HepG2 (cell line): ENCODE measurements at regions not wholly inside any gene's neighbourhood (a gene's known extent, or its start where the extent isn't known, plus 50 kb on each side); places are given as distances from the start of the nearest gene placed in this dataset.
"Not testable (repeated sequence)": the region's sequence is repeated elsewhere in the genome, so short reads cannot be mapped to it uniquely, and the experiment has no call there.

ENCODE experiments used
- ATAC-seq: fragments of 200-7000 bp; cut with Tn5 transposase; 3 replicates; pipeline ENCODE4 v1.9.1; 2020; ENCODE audit warnings: mild to moderate bottlenecking, moderate library complexity
- BruUV-seq: library from RNA; stranded (reverse); fragments of 400-500 nt; replicated peaks from 2 replicates; lab custom pipeline; 2021; lab: Mats Ljungman, UMichigan
- CTCF ChIA-PET: fragments of 300-600 bp; formaldehyde crosslinking; extraction: SDS; loops from one replicate; lab custom pipeline; 2021; ENCODE audit warnings: low total read pairs, inconsistent platforms, low intra/inter-chr PET ratio; lab: Yijun Ruan, JAX
- POLR2A ChIA-PET: fragments of 350-600 bp; sonication (Branson Sonifier 250); formaldehyde crosslinking; loops from one replicate; lab custom pipeline; 2020; ENCODE audit warnings: antibody characterized with exemption, inconsistent platforms; lab: Yijun Ruan, JAX
- DNase-seq: peaks from one replicate; pipeline ENCODE4 v3.0.0-alpha.2; 2015; ENCODE audit warnings: low spot score
- FAIRE-seq: peaks from 3 replicates; lab custom pipeline; 2011; peaks lifted over from hg19 to GRCh38; lab: Jason Lieb, UNC
- H2AFZ ChIP-seq: one replicate; pipeline ENCODE4 v1.6.1; 2011; ENCODE audit warnings: low read length, inconsistent platforms
- H3K27ac ChIP-seq: fragments of 300-600 bp; 3 replicates; pipeline ENCODE4 v1.8.0; 2011; ENCODE audit warnings: mixed run types, mild to moderate bottlenecking, mixed read lengths, low read length, inconsistent platforms; ENCODE audit not compliant: insufficient read depth; ENCODE audit errors: extremely low read length
- H3K27me3 ChIP-seq, 2 experiments: fragments of 200-600 bp in 1 of 2; 2 replicates in 1 of 2; 3 replicates in 1 of 2; pipeline versions ENCODE4 v1.6.0 to v1.8.0; 2011; ENCODE audit warnings: low read length in 2 of 2, mild to moderate bottlenecking in 2 of 2, moderate library complexity in 2 of 2, inconsistent platforms in 1 of 2; ENCODE audit not compliant: insufficient read depth in 2 of 2, control insufficient read depth in 1 of 2
- H3K36me3 ChIP-seq, 2 experiments: fragments of 200-600 bp in 1 of 2; replicated peaks in 1 of 2; 2 replicates in 1 of 2; 3 replicates in 1 of 2; pipeline versions ENCODE4 v1.5.1 to v1.8.0; 2011; ENCODE audit warnings: low read length in 2 of 2, inconsistent platforms in 1 of 2; ENCODE audit not compliant: insufficient read depth in 2 of 2, control insufficient read depth in 1 of 2
- H3K4me1 ChIP-seq: 2 replicates; pipeline ENCODE4 v1.5.1; 2012; ENCODE audit warnings: low read length, inconsistent platforms; ENCODE audit not compliant: insufficient read depth
- H3K4me2 ChIP-seq: 2 replicates; pipeline ENCODE4 v1.6.0; 2011; ENCODE audit warnings: low read depth, low read length, inconsistent platforms
- H3K4me3 ChIP-seq, 3 experiments: fragments of 200-600 bp in 1 of 3; sonication (generic), shearing (Covaris generic) in 1 of 3; replicated peaks in 1 of 3; 2 replicates each; pipeline ENCODE4 v1.5.1; 2011 to 2016; ENCODE audit warnings: low read length in 3 of 3, inconsistent platforms in 2 of 3, low read depth in 2 of 3, mild to moderate bottlenecking in 2 of 3, control low read depth in 1 of 3, mixed read lengths in 1 of 3; ENCODE audit not compliant: insufficient read depth in 1 of 3
- H3K79me2 ChIP-seq: one replicate; pipeline ENCODE4 v1.6.1; 2011; ENCODE audit warnings: low read length, inconsistent platforms; ENCODE audit not compliant: insufficient read depth
- H3K9ac ChIP-seq: 2 replicates; pipeline ENCODE4 v1.6.0; 2011; ENCODE audit warnings: mild to moderate bottlenecking, low read depth, low read length, inconsistent platforms; ENCODE audit not compliant: insufficient read depth
- H3K9me3 ChIP-seq: 2 replicates; pipeline ENCODE4 v1.5.1; 2012; ENCODE audit warnings: mild to moderate bottlenecking, low read length
- H4K20me1 ChIP-seq: 2 replicates; pipeline ENCODE4 v1.6.0; 2011; ENCODE audit warnings: inconsistent platforms, mild to moderate bottlenecking, low read length, moderate library complexity; ENCODE audit not compliant: insufficient read depth
- ARNTL ChIP-seq: sonication (generic); formaldehyde crosslinking; IDR thresholded peaks from 2 replicates; pipeline ENCODE4 v1.4.0; 2020; ENCODE audit warnings: mild to moderate bottlenecking, missing genetic modification reagents
- CENPX ChIP-seq: sonication (generic); formaldehyde crosslinking; IDR thresholded peaks from 2 replicates; pipeline ENCODE4 v1.9.0; 2021; ENCODE audit warnings: mild to moderate bottlenecking, missing genetic modification reagents, moderate library complexity
- RBM22 ChIP-seq: fragments of 200-400 bp; formaldehyde crosslinking; optimal IDR thresholded peaks from 2 replicates; pipeline ENCODE3; 2017; ENCODE audit warnings: mild to moderate bottlenecking, low read length, moderate library complexity
- TP53 ChIP-seq: sonication (generic); formaldehyde crosslinking; conservative IDR thresholded peaks from 2 replicates; pipeline ENCODE4 v1.4.0; 2020; ENCODE audit warnings: missing genetic modification reagents
- ZBTB21 ChIP-seq: sonication (generic); formaldehyde crosslinking; IDR thresholded peaks from 2 replicates; pipeline ENCODE4 v1.4.0; 2020; ENCODE audit warnings: missing genetic modification reagents
- ZNF180 ChIP-seq: sonication (generic); formaldehyde crosslinking; IDR thresholded peaks from 2 replicates; pipeline ENCODE4 v1.4.0; 2020; ENCODE audit warnings: low read depth, missing genetic modification reagents, borderline replicate concordance
- ZNF264 ChIP-seq: sonication (generic); formaldehyde crosslinking; IDR thresholded peaks from 2 replicates; pipeline ENCODE4 v1.4.0; 2020; ENCODE audit warnings: missing genetic modification reagents
- ZNF619 ChIP-seq: sonication (generic); formaldehyde crosslinking; IDR thresholded peaks from 2 replicates; pipeline ENCODE4 v1.4.0; 2020; ENCODE audit warnings: mild to moderate bottlenecking, missing genetic modification reagents
- ZNF792 ChIP-seq: IDR thresholded peaks from 2 replicates; pipeline ENCODE4 v1.6.1; 2016
- whole genome bisulfite sequencing: methylation state at CpG from one replicate; pipeline ENCODE4 v1.1.6; 2017; ENCODE audit warnings: low lambda C conversion rate; 5-methylcytosine and 5-hydroxymethylcytosine counted together
- in situ Hi-C: cut with HindIII; loops from 2 replicates; pipeline ENCODE4 v1.10.0; 2017; ENCODE audit warnings: low pct_unique_long_range_greater_than_20kb; ENCODE audit not compliant: extremely low pct_ligation_motif_present
- intact Hi-C: fragments of 100-400 bp; cut with micrococcal nuclease; formaldehyde crosslinking; loops from one replicate; pipeline ENCODE4 v1.10.0; 2022; ENCODE audit not compliant: unreplicated experiment
- TF ChIP-seq, protein P1 (sequence below): sonication (generic); formaldehyde crosslinking; IDR thresholded peaks from 2 replicates; pipeline ENCODE4 v1.4.0; 2020; ENCODE audit warnings: missing genetic modification reagents, borderline replicate concordance

- BruUV-seq: no TSS peak
- Histone ChIP-seq H3K79me2 (no peaks in the 10 kb centered on the region), H3K9ac (no peak overlapping the region), H3K27me3 (peaks cover 0 to 6% of the 10 kb centered on the region in 2 experiments; a peak in 1 of 5 replicates), H3K4me3 (no peak overlapping the region), H3K4me1 (no peaks in the 10 kb centered on the region), H3K36me3 (no peaks in the 10 kb centered on the region), H3K27ac (no peak overlapping the region), H4K20me1 (no peaks in the 10 kb centered on the region), H3K4me2 (no peak overlapping the region), H3K9me3 (no peaks in the 10 kb centered on the region), H2AFZ (no peak overlapping the region)
- WGBS: 20% methylated on average over 9 of the region's 9 CpGs
- in situ Hi-C loops (no loop called here), intact Hi-C loops (no loop called here)
- FAIRE-seq: no peak
- ChIA-PET CTCF (no interaction called here), POLR2A (no interaction called here)
- no peak for DNase-seq
- ATAC-seq: no peak
- TF ChIP-seq ZNF619 (CRISPR knock-in tag) (no peak), TP53 (CRISPR knock-in tag) (no peak), ZBTB21 (CRISPR knock-in tag) (no peak), CENPX (CRISPR knock-in tag) (no peak), RBM22 (no peak), ZNF264 (CRISPR knock-in tag) (no peak), ZNF792 (no peak), ZNF180 (no peak), ARNTL (CRISPR knock-in tag) (no peak)
- TF ChIP-seq, protein P1, sequence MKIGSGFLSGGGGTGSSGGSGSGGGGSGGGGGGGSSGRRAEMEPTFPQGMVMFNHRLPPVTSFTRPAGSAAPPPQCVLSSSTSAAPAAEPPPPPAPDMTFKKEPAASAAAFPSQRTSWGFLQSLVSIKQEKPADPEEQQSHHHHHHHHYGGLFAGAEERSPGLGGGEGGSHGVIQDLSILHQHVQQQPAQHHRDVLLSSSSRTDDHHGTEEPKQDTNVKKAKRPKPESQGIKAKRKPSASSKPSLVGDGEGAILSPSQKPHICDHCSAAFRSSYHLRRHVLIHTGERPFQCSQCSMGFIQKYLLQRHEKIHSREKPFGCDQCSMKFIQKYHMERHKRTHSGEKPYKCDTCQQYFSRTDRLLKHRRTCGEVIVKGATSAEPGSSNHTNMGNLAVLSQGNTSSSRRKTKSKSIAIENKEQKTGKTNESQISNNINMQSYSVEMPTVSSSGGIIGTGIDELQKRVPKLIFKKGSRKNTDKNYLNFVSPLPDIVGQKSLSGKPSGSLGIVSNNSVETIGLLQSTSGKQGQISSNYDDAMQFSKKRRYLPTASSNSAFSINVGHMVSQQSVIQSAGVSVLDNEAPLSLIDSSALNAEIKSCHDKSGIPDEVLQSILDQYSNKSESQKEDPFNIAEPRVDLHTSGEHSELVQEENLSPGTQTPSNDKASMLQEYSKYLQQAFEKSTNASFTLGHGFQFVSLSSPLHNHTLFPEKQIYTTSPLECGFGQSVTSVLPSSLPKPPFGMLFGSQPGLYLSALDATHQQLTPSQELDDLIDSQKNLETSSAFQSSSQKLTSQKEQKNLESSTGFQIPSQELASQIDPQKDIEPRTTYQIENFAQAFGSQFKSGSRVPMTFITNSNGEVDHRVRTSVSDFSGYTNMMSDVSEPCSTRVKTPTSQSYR (CRISPR knock-in tag): no peak
Observed at GRCh38 chr7:46047581-46047980, 126.5 kb upstream of the IGFBP3 start.

DNA sequence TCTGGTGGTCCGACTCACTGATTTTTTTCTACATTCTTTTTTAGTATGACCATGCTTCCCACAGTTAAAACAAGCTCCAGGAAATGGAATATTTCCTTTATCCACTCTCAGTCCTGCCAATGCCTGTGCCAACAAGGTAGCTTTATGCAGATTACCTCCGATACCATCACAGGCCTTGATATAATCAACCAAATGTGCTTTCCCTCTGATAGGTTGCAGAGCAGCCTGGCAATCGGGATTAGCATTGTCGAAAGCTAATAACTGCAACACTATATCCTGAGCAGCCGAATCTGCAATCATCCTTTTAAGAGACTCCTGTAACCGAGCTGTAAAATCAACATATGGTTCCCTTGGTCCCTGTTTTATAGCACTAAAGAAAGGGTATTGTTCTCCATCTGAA lies 122.3 kb upstream of the IGFBP3 start:
- H3K27me3 ChIP-seq, FAIRE-seq, H3K9ac ChIP-seq, H2AFZ ChIP-seq, DNase-seq, CTCF ChIA-PET, POLR2A ChIA-PET, H3K4me2 ChIP-seq, BruUV-seq, H3K9me3 ChIP-seq, H3K27ac ChIP-seq, H3K4me3 ChIP-seq, H4K20me1 ChIP-seq, H3K4me1 ChIP-seq, in situ Hi-C loops, ATAC-seq, H3K36me3 ChIP-seq, H3K79me2 ChIP-seq, intact Hi-C loops: not testable (repeated sequence)
- WGBS: 15% methylated on average over 6 of the region's 6 CpGs

- H3K79me2 ChIP-seq, H3K9ac ChIP-seq, BruUV-seq, H3K9me3 ChIP-seq, H3K4me2 ChIP-seq, H3K27ac ChIP-seq, intact Hi-C loops, ATAC-seq, POLR2A ChIA-PET, H3K36me3 ChIP-seq, FAIRE-seq, H3K27me3 ChIP-seq, H2AFZ ChIP-seq, H3K4me1 ChIP-seq, DNase-seq, in situ Hi-C loops, H3K4me3 ChIP-seq, H4K20me1 ChIP-seq, CTCF ChIA-PET: not testable (repeated sequence)
- WGBS: 5% methylated on average over 1 of the region's 1 CpG
Observed at GRCh38 chr7:46039813-46040212, 118.7 kb upstream of the IGFBP3 start.
